ENCODE measurements at regions not wholly inside any gene's neighbourhood (a gene's known extent, or its start where the extent isn't known, plus 50 kb on each side); places are given as distances from the start of the nearest gene placed in this dataset.

DNA sequence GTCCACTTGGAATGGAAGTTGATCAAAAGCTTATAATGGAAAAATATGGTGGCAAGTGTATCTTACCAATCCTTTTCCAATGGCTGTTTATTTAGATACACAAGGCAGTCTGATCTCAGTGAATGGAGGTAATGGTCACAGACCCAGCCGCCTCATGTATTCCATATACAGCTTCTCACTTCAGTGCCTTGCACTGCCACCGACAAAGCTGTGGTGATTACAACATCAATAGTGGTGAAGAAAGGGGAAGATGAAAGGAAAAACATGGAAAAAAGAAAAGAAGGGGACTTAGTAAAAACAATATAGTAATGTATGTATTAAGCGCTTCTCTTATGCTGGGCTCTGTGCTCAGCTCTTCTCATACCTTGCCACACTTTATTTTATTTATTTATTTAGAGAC is 297.3 kb upstream of the RASA1 start:
- DNase-seq (ENCODE audit: low read depth in 4 of 4, low spot score in 3 of 4), result no peak

DNA sequence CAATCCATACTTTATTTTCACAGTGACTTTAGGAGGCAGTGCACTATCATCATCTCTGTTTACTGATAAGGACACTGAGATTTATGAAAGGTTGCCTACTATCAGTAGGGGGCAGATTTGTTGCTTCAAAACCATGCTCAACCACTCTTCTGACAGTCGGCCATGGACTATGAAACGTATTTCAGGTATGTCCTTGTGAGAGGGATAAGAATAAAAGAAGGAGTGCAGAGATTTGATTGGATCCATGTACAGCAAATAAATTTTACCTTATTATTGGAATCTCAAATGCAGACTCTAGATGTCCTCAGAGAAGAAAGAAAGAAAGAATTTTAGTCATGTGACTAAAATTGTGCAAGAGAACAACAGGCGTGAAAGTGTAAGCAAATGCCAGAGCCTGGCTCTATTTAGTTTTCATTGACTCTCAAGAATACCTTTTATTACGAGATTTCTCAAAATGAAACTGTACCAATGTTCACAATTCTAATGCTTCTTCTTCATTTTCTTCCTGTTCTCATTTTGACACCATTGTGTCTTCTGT is 296.6 kb upstream of the RASA1 start:
- DNase-seq (ENCODE audit: low read depth in 4 of 4, low spot score in 3 of 4), result no peak

DNA sequence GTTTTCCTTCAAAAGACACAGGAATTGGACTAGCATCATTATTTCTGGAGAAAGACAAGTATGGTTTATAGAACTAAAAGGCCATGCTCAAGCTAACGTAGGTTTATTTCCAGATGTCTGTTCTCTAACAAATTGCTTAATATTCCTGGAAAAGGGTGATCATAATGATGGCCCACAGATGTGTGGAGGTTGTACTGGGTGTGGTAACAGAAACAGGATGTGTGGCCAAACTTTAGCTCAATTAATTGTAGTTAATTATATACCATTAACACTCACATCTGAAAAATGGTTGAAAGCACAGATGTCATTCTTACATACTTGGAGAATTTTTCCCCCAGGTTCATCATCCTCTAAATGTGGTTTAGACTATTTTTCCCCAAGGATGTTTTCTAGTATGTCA is 292.7 kb upstream of the RASA1 start:
- no peak for DNase-seq (ENCODE audit: low read depth in 4 of 4, low spot score in 3 of 4)

DNA sequence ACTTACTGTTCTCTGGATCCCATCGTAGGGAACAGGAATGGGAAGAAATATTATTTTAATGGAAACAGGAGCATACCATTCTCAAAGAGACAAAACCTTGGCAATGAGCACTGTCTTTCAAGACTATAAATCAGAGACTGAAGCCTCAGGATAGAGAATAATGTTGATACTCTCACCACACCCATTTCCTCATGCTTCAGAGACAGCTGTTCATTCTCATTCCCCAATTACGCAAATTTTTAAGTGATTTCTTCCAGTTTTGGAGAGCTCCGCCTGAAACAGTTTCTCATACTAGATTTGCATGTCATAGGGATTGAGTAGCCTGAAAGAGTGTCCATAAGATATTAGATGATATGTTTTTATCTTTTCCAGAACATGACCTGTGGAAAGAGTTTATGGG is 290.5 kb upstream of the RASA1 start:
- DNase-seq (ENCODE audit: low read depth in 4 of 4, low spot score in 3 of 4), result no peak

DNA sequence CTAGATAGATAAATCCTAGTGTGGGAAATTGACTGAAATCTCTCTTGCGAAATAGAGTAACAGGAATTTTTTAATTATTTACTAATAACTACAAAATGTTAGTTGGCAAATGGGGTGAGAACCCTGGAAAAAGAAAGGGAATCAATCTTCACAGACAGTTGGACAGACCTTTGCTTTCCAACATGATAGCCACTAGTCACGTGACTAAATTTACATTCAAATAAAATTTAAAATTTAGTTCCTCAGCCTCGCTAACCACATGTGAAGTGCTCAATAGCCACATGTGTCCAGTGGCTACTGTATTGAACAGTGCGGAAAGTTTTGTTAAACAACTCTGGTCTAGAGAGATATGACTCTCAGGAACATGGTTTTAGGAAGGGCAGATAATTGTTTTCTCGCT is 289.9 kb upstream of the RASA1 start:
- no peak for DNase-seq (ENCODE audit: low read depth in 4 of 4, low spot score in 3 of 4)

DNA sequence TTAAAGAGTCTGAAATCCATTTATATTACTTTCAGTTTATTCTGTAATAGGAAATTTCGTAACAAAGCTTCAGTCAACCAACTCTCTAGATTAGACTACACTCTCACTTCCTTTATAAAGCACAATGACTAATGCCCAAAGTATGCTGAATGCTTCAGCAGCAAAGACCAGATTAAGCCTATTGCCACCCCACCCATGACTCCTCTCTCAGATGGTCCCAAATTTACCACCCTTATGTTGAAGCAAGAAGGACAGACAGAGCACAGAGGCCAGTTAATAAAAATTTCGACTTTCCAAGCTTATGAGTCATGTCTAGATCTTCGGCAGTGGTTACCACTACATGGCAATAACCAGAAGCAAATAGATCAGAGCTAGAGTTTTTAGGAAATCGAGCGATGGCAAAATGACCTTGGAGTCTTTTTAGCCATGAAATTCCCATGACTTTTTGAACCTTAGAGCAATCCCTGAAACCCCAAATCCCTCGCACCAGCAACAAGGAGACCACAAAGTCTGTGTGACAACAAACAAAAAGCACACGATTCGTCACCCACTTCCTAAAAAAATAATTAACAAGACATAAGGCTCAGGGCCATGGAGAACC is 287.8 kb upstream of the RASA1 start:
- DNase-seq (ENCODE audit: low read depth in 4 of 4, low spot score in 3 of 4), result no peak

DNA sequence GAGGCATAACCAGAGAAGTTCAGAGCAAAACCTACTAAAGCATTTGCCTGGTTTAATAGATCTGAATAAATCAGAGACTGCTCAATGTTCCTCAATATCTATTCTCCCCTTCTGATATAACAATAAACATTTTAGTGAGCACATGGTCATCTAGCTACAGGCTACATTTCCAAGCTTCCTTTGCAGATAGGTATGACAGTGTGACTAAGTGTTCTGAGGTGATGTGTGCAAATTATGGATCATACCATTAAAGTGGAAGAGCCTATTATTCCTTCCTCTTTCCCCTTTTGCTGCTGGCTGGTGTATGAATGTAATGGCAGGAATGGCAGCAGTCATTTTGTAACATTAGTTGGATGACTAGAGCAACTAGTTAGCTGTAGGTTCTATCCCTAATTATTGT is 285.8 kb upstream of the RASA1 start:
- DNase-seq (ENCODE audit: low read depth in 4 of 4, low spot score in 3 of 4), result no peak

DNA sequence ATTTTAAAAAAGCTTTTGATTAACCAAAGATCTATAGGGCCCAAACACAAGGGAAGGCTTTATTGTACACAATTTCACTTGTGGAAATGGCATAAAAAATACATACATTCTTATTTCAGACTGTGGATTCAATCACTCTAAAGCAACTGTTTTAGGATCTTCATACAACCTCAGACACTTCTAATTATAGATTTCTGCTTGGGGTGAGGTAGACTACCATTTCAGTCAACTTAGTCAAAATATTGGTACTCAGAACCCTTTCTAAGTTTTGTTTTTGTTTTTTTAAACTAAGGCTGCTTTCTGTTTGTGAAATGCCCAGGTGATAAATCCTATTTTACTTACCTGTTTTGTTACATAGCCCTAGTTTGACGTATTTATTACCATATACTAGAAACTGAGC is 284.5 kb upstream of the RASA1 start:
- no peak for DNase-seq (ENCODE audit: low read depth in 4 of 4, low spot score in 3 of 4)

DNA sequence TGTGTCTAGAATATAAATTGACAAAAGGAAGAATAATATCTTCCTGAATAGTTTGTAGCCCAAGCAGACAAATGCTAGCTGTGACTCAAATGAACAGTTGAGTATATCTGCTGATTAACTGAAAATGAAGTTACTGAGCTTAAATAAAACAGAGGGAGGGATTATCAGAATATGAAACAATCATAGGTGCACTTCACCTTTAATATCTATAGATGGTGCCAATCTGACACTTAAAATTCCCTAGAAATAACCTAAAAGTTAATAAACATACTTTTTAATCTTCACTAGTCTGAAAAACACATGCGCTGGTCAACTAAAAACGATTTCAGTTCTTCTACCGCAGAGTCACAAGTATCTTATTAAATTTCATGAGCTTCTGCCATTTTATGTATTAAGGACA is 280.8 kb upstream of the RASA1 start:
- DNase-seq (ENCODE audit: low read depth in 4 of 4, low spot score in 3 of 4), result no peak

DNA sequence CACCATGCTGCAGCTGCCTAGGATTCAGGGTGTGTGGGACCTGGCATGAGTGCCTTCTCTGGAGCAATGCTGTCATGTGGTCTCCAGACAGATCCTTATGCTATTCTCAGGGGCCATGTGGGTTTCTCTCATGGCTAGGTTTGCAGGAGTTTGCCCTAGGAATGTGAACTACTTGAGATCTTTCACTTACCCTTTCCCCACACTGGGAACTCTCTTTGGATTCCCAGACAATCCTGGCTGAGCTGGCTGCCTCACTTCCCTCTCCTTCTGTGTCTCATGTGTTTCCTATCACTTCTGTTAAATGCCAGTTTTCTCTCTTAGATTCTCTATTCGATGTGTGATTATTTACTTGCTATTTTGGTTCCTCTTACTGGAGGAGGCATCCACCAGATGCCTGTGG is 270.2 kb upstream of the RASA1 start:
- no peak for DNase-seq (ENCODE audit: low read depth in 4 of 4, low spot score in 3 of 4)

DNA sequence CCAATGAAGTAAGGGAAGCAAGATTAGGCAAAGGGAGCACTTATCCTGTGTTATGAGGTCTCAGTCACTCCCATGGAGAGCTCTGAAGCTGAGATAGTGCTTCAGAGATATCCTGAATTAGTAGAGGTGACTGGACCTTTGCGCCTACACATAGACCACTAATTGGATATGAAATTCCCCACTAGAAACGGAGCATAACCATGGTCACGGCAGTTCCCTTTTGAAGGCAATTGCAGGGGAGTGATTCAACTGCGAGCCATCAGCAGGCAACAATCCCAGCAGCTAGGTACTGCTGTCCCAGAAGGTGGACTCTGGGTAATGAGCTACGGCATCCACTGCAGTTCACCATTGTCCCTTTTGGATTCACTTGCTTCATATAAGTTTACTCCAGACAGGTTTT is 267.7 kb upstream of the RASA1 start:
- DNase-seq (ENCODE audit: low read depth in 4 of 4, low spot score in 3 of 4), result no peak

DNA sequence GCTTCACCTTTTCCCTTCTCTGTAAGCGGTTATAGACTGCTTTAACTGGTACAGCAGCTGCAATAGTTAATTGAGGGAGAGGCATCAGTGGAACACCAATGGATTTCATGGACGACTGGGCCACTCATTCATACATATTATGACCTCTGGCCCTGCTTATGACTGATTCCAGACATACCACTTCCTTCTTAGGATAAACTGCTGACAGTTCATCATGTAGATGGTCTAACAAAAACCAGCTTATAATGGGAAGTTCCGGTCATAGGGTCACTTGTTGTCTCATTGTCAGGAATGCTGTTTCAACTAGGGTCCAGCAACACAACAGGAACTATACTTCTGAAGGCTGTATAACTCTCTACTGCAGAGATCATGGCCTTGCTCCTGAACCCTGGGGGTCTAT is 265.2 kb upstream of the RASA1 start:
- DNase-seq (ENCODE audit: low read depth in 4 of 4, low spot score in 3 of 4), result no peak

DNA sequence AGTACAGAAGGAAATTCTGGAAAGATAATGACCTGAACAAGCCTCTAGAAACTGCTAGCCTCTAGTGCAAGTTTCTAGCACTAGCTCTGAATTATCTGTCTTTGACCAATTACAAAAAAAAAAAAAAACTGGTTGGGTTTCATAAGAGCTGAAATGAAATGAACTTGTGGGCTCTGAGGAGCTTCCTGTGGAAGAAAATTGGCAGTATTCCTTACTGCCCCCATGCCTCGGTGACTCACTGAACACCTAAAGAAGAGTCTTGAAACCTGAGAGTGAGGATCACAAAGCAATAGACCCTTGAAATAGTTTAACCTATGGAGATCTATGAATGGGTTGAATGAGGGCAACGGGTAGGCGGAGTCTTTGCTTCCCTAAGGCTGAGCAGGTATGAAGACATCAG is 263.6 kb upstream of the RASA1 start:
- DNase-seq (ENCODE audit: low read depth in 4 of 4, low spot score in 3 of 4), result no peak

DNA sequence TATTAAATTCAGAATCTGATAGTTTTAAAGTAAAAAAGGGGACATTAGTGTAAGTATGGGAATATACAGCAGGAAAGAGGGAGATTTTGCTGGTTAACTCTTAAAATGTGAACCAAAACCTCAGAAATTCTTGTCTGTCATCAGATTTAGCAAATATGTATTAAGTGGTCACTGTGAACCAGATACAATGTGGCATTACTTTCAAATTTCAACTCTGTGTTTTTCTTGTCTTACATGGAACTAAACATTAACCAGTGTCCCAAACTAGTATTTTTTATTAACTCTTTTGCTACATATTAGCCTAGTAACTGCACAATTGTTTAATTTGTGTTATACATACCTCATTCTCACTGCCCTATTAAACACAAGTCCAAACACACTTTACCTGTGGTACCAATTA is 259.9 kb upstream of the RASA1 start:
- DNase-seq (ENCODE audit: low read depth in 4 of 4, low spot score in 3 of 4), result no peak

DNA sequence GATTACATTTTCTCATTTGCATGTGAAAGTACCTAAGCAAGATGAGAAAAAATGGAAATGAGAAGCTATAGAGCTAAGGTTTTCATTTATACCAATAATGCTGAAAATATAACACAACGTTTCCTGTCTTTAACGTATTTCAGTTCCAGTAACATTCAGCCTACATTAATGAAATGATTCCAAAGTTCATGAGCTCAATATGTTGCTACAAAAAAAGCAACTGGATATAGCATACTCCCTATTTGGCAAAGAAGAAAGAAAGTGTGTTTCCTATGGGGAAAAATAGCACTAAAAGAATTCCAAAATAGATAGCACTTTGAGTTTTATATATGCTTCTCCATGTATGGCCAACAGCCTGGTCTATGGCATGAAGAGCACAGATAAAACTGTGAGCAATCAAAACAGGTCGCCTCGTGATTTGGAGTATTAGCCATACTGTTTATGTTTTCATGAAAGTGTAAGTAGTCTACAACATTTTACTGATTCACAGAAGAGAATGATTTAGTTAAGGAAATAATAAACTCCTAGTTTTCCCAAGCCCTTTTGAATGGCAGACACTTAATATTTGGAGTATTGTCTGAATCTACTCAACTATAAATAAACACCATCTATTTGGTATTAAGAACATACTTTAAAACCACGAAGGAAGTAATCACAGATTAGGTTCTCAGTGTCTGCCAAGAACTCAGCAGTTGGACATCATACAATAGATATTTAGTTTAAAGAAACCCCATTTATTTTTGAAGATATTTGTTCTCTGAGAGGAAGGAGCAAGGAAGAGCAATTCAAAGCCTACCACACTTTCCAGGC is 258.7 kb upstream of the RASA1 start:
- DNase-seq (ENCODE audit: low read depth in 4 of 4, low spot score in 3 of 4), result no peak

DNA sequence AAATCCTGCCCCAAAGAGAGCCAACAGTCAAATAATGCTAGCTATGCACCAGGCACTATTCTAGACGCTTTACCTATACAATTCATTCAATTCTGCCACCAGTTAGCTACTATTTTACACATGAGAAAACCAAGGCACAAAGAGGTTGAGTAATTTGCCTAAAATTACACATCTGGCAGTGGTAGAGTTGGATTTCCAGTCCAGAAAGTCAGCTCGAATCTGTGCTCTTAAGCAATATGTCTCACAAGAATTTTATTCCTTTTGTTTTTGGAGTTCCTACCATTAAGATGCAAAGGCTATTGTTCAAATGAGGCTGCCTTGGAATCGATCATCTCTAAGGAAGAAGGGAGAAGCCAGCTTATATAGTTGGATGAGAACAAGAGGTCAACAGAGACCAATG is 256.9 kb upstream of the RASA1 start:
- DNase-seq (ENCODE audit: low read depth in 4 of 4, low spot score in 3 of 4), result no peak

DNA sequence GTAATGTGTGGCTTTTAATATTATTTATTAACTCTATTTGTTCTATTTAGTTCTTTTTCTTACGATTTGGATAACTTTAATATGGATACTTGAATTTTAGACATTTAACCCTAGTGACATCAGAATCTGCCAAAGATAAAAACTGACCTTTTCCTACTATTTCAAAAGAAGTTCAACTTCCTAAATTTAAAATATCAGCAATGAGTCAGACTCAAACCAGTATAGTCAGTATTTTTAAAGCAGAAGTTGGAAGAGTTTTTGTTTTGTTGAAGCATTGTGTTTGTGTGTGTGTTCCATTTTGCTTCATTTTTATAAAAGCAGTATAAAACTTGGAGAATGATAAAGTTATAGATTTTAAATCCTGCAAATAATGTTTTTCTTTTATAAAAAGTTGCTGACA is 251.8 kb upstream of the RASA1 start:
- DNase-seq (ENCODE audit: low read depth in 4 of 4, low spot score in 3 of 4), result no peak

DNA sequence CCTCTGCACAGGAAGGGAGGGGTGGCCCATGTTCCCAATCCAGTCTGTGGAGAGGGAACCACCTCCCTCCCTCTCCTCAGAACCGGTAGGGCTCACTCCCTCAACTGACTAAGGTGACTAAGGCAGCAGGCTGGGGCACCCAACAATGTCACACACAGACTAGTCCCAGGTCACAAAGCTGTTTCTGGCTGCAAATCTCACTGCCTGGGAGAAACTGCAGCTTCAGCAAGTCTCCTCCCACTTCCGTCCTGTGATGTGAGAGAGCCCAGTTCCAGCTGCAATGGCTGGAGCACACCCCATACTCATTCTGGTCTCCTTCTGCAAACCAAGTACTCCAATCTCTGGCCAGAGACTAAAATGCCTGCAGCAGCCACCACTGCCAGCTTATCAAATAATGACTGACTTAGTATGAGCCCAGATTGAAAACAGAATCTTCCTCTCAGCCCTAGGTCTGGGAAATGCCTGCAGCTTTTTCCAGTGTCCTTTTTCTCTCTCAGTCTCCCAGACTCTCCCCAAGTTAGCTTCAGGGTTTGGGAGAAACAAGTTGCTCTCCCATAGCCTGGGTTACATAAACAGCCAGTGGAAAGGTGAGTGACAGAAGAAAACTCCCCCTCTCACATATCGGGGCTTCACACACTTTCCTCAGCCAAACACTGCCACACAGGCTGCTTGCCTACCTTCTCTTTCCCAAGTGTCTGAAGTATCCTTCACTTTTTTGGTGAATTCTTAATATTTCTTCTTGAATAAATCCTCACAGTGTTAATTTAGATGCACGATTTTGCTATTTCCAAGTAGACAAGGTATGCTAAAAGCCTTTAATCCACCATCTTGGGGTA is 247.4 kb upstream of the RASA1 start:
- DNase-seq (ENCODE audit: low read depth in 4 of 4, low spot score in 3 of 4), result no peak

DNA sequence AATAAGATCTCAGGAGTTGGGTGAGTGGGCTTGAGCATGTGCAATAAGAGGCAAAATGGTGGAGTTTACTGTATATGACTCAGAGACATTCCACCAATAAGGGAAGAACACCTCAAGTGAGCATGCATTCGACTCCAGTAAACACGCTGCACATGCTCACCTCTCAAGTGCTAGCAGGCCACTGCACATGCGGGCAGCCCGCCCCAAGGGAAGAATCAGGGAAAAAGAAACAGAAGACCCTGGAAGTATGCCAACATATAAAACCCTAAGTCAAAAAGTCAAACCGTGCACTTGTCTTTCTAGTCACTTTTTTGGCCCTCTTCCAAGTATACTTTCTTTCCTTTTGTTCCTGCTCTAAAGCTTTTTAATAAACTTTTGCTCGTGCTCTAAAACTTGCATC is 245.3 kb upstream of the RASA1 start:
- DNase-seq (ENCODE audit: low read depth in 4 of 4, low spot score in 3 of 4), result no peak

DNA sequence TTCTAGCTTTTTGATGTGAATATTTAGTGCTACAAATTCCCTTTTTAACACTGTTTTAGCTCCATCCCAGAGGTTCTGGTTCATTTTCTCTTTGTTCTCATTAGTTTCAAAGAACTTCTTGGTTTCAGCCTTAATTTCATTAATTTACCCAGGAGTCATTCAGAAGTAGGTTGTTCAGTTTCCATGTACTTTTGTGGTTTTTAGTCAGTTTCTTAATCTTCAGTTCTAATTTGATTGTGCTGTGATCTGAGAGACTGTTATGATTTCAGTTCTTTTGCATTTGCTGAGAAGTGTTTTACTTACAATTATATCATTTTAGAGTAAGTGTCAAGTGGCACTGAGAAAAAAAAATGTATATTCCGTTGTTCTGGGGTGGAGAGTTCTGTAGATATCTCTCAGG is 240.1 kb upstream of the RASA1 start:
- no peak for DNase-seq (ENCODE audit: low read depth in 4 of 4, low spot score in 3 of 4)

DNA sequence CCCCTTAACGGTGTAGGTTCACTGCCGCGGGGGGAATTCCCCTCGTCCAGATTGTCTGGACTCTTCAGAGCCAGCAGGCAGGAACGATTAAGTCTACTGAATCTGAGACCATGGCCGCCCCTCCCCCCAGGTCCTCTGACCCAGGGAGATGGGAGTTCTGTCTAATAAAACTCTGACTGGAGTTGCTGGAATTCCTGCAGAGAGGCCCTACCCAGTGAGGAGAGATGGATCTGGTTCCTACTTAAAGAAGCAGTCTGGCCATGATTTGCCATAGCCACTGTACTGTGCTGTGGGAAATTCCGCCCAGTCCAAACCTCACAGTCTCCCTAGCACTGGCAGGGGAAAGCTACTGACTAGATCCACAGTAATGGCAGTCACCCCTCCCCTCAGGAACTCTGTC is 237.7 kb upstream of the RASA1 start:
- DNase-seq (ENCODE audit: low read depth in 4 of 4, low spot score in 3 of 4), result no peak

DNA sequence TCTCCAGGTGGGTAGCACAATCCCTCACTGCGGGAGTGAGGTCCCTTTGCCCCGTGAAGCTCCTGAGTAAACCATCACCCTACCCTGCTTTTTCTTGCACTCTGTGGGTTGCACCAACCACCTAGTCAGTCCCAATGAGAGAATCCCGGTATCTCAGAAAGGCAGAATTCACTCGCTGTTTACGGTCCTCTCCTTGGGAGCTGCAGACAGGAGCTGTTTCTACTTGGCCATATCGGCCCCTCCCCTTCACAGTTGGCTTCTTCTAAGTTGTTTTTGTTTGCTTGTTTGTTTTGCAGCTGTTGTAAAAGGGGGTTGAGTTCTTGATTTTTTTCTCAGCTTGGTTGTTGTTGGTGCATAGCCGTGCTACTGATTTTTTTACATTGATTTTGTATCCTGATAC is 237.0 kb upstream of the RASA1 start:
- no peak for DNase-seq (ENCODE audit: low read depth in 4 of 4, low spot score in 3 of 4)

Data from left renal pelvis (tissue), 4 donors.